Mucosa of descending colon (tissue), 3 donors: ENCODE measurements at regions not wholly inside any gene's neighbourhood (a gene's known extent, or its start where the extent isn't known, plus 50 kb on each side); places are given as distances from the start of the nearest gene placed in this dataset.

Source experiments
- ATAC-seq: fragments of 200-7000 bp; cut with Tn5 transposase; one replicate; pipeline ENCODE4 v1.9.1; 2020; ENCODE audit warnings: mild to moderate bottlenecking, moderate library complexity
- DNase-seq, 3 donors: peaks; one replicate each; pipeline ENCODE4 v3.0.0-alpha.2; 2020
- H3K36me3 ChIP-seq: fragments of 200-600 bp; one replicate; pipeline ENCODE4 v1.8.0; 2021; ENCODE audit warnings: low read depth, mild to moderate bottlenecking
- H3K4me1 ChIP-seq: fragments of 200-600 bp; one replicate; pipeline ENCODE4 v1.8.0; 2021; ENCODE audit warnings: low read depth, mild to moderate bottlenecking
- H3K4me3 ChIP-seq: fragments of 200-600 bp; one replicate; pipeline ENCODE4 v1.8.0; 2021; ENCODE audit warnings: mild to moderate bottlenecking
- H3K9me3 ChIP-seq: fragments of 200-600 bp; one replicate; pipeline ENCODE4 v1.8.0; 2021; ENCODE audit warnings: mild to moderate bottlenecking
- intact Hi-C, 2 donors: fragments of 100-400 bp; cut with DNase I in 1 of 2; cut with micrococcal nuclease in 1 of 2; formaldehyde crosslinking; loops; one replicate each; pipeline versions ENCODE4 v1.11.0 to v1.11.1; 2022; cut with DNase I, micrococcal nuclease
- TF ChIP-seq, protein P1 (sequence below): fragments of 200-600 bp; IDR thresholded peaks from one replicate; pipeline ENCODE4 v1.8.0; 2022; ENCODE audit warnings: antibody characterized with exemption, mild to moderate bottlenecking
- donor health status: DM: no; HTN: no; CAD: no; lungs with moderate emphysema.
- donor health status: DM: no; HTN: no; CAD: no.
- donor health status: DM: no; HTN: yes; CAD: no.

DNA sequence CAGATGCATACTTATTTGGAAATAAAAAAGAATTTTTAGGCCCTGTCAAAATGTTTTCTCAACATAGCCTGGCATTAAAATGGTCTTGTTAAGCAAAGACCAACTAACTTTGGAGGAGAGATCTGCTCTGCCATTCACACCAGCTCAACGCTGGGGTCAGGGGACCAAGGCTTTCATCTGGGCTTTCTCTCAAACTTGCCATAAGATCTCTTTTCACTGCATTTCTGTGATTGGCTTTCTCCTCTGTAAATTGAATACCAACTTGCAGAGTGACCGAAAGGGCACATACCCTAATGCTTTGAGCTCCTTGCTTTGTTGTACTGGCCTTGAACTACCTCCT is 71.2 kb downstream of the MYCN start:
- intact Hi-C loops, result loop anchor here in 1 of 2 donors (10.0 kb wide), 1 partner anchor 83 kb away; no protein-coding TSS in a partner anchor
- Histone ChIP-seq H3K4me3 (no peak overlapping the region), H3K9me3 (no peaks in the 10 kb centered on the region), H3K4me1 (peaks cover 16% of the 10 kb centered on the region), H3K36me3 (no peaks in the 10 kb centered on the region)
- ATAC-seq (no peak), DNase-seq (no peak)
- TF ChIP-seq, protein P1, sequence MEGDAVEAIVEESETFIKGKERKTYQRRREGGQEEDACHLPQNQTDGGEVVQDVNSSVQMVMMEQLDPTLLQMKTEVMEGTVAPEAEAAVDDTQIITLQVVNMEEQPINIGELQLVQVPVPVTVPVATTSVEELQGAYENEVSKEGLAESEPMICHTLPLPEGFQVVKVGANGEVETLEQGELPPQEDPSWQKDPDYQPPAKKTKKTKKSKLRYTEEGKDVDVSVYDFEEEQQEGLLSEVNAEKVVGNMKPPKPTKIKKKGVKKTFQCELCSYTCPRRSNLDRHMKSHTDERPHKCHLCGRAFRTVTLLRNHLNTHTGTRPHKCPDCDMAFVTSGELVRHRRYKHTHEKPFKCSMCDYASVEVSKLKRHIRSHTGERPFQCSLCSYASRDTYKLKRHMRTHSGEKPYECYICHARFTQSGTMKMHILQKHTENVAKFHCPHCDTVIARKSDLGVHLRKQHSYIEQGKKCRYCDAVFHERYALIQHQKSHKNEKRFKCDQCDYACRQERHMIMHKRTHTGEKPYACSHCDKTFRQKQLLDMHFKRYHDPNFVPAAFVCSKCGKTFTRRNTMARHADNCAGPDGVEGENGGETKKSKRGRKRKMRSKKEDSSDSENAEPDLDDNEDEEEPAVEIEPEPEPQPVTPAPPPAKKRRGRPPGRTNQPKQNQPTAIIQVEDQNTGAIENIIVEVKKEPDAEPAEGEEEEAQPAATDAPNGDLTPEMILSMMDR, result no peak

DNA sequence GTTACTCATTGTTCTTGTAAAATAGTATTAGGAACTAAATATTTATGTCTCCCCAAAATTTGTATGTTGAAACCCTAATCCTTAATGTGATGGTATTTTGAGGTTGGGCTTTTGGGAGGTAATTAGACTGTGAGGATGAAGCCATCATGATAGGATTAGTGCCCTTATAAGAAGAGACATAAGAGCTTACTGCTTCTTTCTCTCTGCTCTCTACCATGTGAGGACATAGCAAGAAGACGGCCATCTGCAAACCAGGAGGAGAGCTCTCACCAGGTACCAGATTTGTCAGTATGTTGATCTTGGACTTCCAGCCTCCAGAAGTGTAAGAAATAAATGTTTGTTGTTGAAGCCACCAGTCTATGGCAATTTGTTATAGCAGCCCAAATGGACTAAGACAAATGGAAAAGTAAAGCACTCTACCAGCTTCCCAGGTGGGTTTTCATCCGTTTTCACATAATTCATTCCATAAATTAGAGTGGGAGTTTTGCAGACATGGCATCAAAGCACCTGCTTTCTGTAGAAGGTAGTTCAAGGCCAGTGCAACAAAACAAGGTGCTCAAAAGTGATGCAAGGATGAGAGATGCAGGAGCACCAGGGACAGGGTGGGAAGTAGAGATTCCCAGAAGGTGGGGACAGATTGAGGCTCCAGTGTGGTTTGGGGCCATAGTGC is 70.7 kb downstream of the MYCN start:
- ATAC-seq (no peak), DNase-seq (no peak)
- intact Hi-C loops, result loop anchor here in 1 of 2 donors (10.0 kb wide), 1 partner anchor 84 kb away; no protein-coding TSS in a partner anchor
- no peaks in the 10 kb centered on the region for H3K36me3 ChIP-seq
- no peaks in the 10 kb centered on the region for H3K9me3 ChIP-seq
- H3K4me1 ChIP-seq, result peaks cover 16% of the 10 kb centered on the region
- TF ChIP-seq, protein P1, result no peak
- H3K4me3 ChIP-seq, result no peak overlapping the region

DNA sequence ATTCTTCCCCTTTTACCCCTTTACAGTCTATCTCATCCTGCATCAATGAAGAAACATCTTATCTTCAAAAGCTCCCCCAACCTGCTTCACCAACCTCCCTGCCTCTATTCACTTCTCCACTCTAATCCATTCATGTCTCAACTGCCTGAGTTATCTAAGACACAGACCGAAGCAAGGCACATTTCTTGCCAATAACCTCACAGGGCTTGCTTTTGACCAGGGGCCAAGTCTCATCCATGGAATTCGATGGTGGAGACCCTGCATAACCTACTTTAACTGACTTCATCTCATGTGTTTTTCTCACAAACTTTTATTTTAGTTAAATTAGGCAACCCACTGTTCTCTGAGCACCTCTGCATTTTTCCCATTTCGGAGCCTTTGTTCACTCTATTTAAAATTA is 69.7 kb downstream of the MYCN start:
- Histone ChIP-seq H3K4me1 (peaks cover 16% of the 10 kb centered on the region), H3K36me3 (no peaks in the 10 kb centered on the region), H3K9me3 (no peaks in the 10 kb centered on the region), H3K4me3 (no peak overlapping the region)
- intact Hi-C loops, result loop anchor here in 1 of 2 donors (10.0 kb wide), 1 partner anchor 85 kb away; no protein-coding TSS in a partner anchor
- DNase-seq, result no peak
- ATAC-seq, result no peak
- TF ChIP-seq, protein P1, result no peak

DNA sequence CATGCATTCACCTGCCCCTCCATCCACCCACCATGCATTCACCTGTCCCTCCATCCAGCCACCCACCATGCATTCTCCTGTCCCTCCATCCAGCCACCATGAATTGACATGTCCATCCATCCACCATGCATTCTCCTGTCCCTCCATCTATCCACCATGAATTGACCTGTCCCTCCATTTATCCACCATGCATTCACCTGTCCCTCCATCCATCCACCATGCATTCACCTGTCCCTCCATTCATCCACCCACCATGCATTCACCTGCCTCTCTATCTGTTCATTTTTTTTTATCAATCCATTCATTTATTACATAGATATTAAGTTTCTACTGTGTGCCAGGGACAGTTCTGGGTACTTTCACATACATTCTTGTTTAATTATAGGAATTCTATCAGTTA is 69.2 kb downstream of the MYCN start:
- Histone ChIP-seq H3K4me3 (no peak overlapping the region), H3K36me3 (no peaks in the 10 kb centered on the region), H3K9me3 (no peaks in the 10 kb centered on the region), H3K4me1 (peaks cover 16% of the 10 kb centered on the region)
- intact Hi-C loops, result no loop called here
- TF ChIP-seq, protein P1, result no peak
- ATAC-seq (no peak), DNase-seq (no peak)

DNA sequence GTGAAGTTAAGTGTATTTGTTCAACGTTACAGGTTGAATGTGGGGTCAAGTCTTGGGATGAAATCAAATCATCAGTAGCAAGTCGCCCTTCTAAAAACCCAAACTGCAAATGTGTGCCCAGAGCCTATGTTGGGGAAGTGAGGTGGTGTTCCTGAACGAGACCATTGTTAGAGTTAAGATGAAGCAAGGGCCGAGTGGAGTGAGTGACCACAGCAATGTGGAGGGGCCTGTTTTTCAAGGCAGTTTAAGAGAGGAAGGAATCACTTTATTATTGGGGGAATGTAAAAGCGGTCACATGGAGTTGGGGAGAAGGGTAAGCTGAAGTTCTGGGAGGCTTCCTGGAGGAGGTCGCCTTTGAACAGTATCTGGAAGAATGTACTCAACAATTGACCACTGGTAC is 68.5 kb downstream of the MYCN start:
- ATAC-seq (no peak), DNase-seq (no peak)
- Histone ChIP-seq H3K4me3 (no peak overlapping the region), H3K36me3 (no peaks in the 10 kb centered on the region), H3K9me3 (no peaks in the 10 kb centered on the region), H3K4me1 (peaks cover 14% of the 10 kb centered on the region)
- TF ChIP-seq, protein P1, result no peak
- intact Hi-C loops, result no loop called here
